IPS DF 4.7 (cell line): ENCODE measurements at regions not wholly inside any gene's neighbourhood (a gene's known extent, or its start where the extent isn't known, plus 50 kb on each side); places are given as distances from the start of the nearest gene placed in this dataset.

Experiments
- DNase-seq: peaks from one replicate; pipeline ENCODE4 v3.0.0-alpha.2; 2013; ENCODE audit warnings: low spot score; ENCODE audit errors: extremely low read depth

GRCh38 chr18:43481069-43481468 lies 203.8 kb upstream of the SYT4 start:
- DNase-seq = no peak

- DNase-seq = no peak
Measured at GRCh38 chr18:43482136-43482535, 204.8 kb upstream of the SYT4 start.

GRCh38 chr18:43482600-43482999 lies 205.3 kb upstream of the SYT4 start:
- DNase-seq = no peak

GRCh38 chr18:43484710-43485109 lies 207.4 kb upstream of the SYT4 start:
- DNase-seq = no peak

- DNase-seq = no peak
Measured at GRCh38 chr18:43485545-43485963, 208.3 kb upstream of the SYT4 start.

- DNase-seq = peak; percentile 41
Measured at GRCh38 chr18:43486462-43486861, 209.2 kb upstream of the SYT4 start.

GRCh38 chr18:43501099-43501498 lies 223.8 kb upstream of the SYT4 start:
- DNase-seq = no peak

GRCh38 chr18:43506935-43507334 lies 229.6 kb upstream of the SYT4 start:
- no peak for DNase-seq

- DNase-seq = no peak
Measured at GRCh38 chr18:43507842-43508481, 230.7 kb upstream of the SYT4 start.

- no peak for DNase-seq
Measured at GRCh38 chr18:43514747-43515146, 237.5 kb upstream of the SYT4 start.

- DNase-seq = peak; percentile 2
Measured at GRCh38 chr18:43515481-43515880, 238.2 kb upstream of the SYT4 start.

- no peak for DNase-seq
Measured at GRCh38 chr18:43524260-43524659, 247.0 kb upstream of the SYT4 start.

- no peak for DNase-seq
Measured at GRCh38 chr18:43525169-43525568, 247.9 kb upstream of the SYT4 start.

GRCh38 chr18:43526426-43527145 lies 249.3 kb upstream of the SYT4 start:
- no peak for DNase-seq

- DNase-seq = no peak
Measured at GRCh38 chr18:43531438-43531837, 254.1 kb upstream of the SYT4 start.

- no peak for DNase-seq
Measured at GRCh38 chr18:43533371-43533770, 256.1 kb upstream of the SYT4 start.

GRCh38 chr18:43534511-43534910 lies 257.2 kb upstream of the SYT4 start:
- DNase-seq = no peak

- DNase-seq = no peak
Measured at GRCh38 chr18:43539862-43540261, 262.6 kb upstream of the SYT4 start.

- no peak for DNase-seq
Measured at GRCh38 chr18:43542016-43542415, 264.7 kb upstream of the SYT4 start.

GRCh38 chr18:43543236-43543635 lies 265.9 kb upstream of the SYT4 start:
- DNase-seq = no peak

GRCh38 chr18:43547456-43547855 lies 270.2 kb upstream of the SYT4 start:
- DNase-seq = no peak

GRCh38 chr18:43559507-43559906 lies 282.2 kb upstream of the SYT4 start:
- DNase-seq = no peak

- peak; percentile 41 for DNase-seq
Measured at GRCh38 chr18:43563780-43564179, 286.5 kb upstream of the SYT4 start.
